ENCODE measurements at regions not wholly inside any gene's neighbourhood (a gene's known extent, or its start where the extent isn't known, plus 50 kb on each side); places are given as distances from the start of the nearest gene placed in this dataset.
A peak's percentile ranks its signal among the peaks of the same experiment; 100 is the strongest.

- H3K4me2 ChIP-seq (ENCODE audit: low read length) = no peak overlapping the region
- no peak overlapping the region for H3K4me3 ChIP-seq (ENCODE audit: low read length)
- no peaks in the 10 kb centered on the region for H3K36me3 ChIP-seq (replicated peaks; ENCODE audit: low read depth, low read length)
- no peak overlapping the region for H3K27ac ChIP-seq (ENCODE audit: low read length)
- no peak overlapping the region for H3K9ac ChIP-seq (ENCODE audit: low read length)
- no peaks in the 10 kb centered on the region for H4K20me1 ChIP-seq (ENCODE audit: insufficient read depth, low read length)
- TF ChIP-seq CTCF (IDR thresholded peaks at IDR 0.05; ENCODE audit: low read depth, low read length) (peak; percentile 37), EZH2phosphoT487 (IDR thresholded peaks at IDR 0.05; ENCODE audit: low read depth) (no peak)
- H3K9me3 ChIP-seq (ENCODE audit: insufficient read depth, low read length) = no peaks in the 10 kb centered on the region
- no peak overlapping the region for H2AFZ ChIP-seq (ENCODE audit: low read depth, low read length)
- no peaks in the 10 kb centered on the region for H3K79me2 ChIP-seq (ENCODE audit: low read length)
- peaks cover 33% of the 10 kb centered on the region for H3K27me3 ChIP-seq (ENCODE audit: low read depth, low read length)
- no peaks in the 10 kb centered on the region for H3K4me1 ChIP-seq (ENCODE audit: low read length)
Observed at GRCh38 chr4:147094238-147094637, 148.6 kb upstream of the TTC29 start.

- Histone ChIP-seq H3K27me3 (ENCODE audit: low read depth, low read length) (peaks cover 40% of the 10 kb centered on the region), H3K79me2 (ENCODE audit: low read length) (no peaks in the 10 kb centered on the region), H3K36me3 (replicated peaks; ENCODE audit: low read depth, low read length) (no peaks in the 10 kb centered on the region), H3K4me2 (ENCODE audit: low read length) (no peak overlapping the region), H3K4me3 (ENCODE audit: low read length) (no peak overlapping the region), H3K9ac (ENCODE audit: low read length) (no peak overlapping the region), H2AFZ (ENCODE audit: low read depth, low read length) (no peak overlapping the region), H3K4me1 (ENCODE audit: low read length) (no peaks in the 10 kb centered on the region), H4K20me1 (ENCODE audit: insufficient read depth, low read length) (no peaks in the 10 kb centered on the region), H3K9me3 (ENCODE audit: insufficient read depth, low read length) (no peaks in the 10 kb centered on the region), H3K27ac (ENCODE audit: low read length) (no peak overlapping the region)
- TF ChIP-seq EZH2phosphoT487 (IDR thresholded peaks at IDR 0.05; ENCODE audit: low read depth) = no peak
- peak; percentile 87 for TF ChIP-seq CTCF (IDR thresholded peaks at IDR 0.05; ENCODE audit: low read depth, low read length)
Observed at GRCh38 chr4:147096667-147097604, 151.3 kb upstream of the TTC29 start.

GRCh38 chr4:147101678-147102077, 156.0 kb upstream of the TTC29 start:
- Histone ChIP-seq H3K4me2 (ENCODE audit: low read length) (no peak overlapping the region), H3K4me3 (ENCODE audit: low read length) (no peak overlapping the region), H3K79me2 (ENCODE audit: low read length) (no peaks in the 10 kb centered on the region), H3K27ac (ENCODE audit: low read length) (no peak overlapping the region), H4K20me1 (ENCODE audit: insufficient read depth, low read length) (no peaks in the 10 kb centered on the region), H3K27me3 (ENCODE audit: low read depth, low read length) (peaks cover 25% of the 10 kb centered on the region), H3K9ac (ENCODE audit: low read length) (no peak overlapping the region), H3K9me3 (ENCODE audit: insufficient read depth, low read length) (no peaks in the 10 kb centered on the region), H2AFZ (ENCODE audit: low read depth, low read length) (no peak overlapping the region), H3K4me1 (ENCODE audit: low read length) (no peaks in the 10 kb centered on the region), H3K36me3 (replicated peaks; ENCODE audit: low read depth, low read length) (no peaks in the 10 kb centered on the region)
- TF ChIP-seq EZH2phosphoT487 (IDR thresholded peaks at IDR 0.05; ENCODE audit: low read depth) = no peak
- no peak for TF ChIP-seq CTCF (IDR thresholded peaks at IDR 0.05; ENCODE audit: low read depth, low read length)

GRCh38 chr4:147102596-147102995, 156.9 kb upstream of the TTC29 start:
- Histone ChIP-seq H3K4me2 (ENCODE audit: low read length) (no peak overlapping the region), H3K27me3 (ENCODE audit: low read depth, low read length) (peaks cover 24% of the 10 kb centered on the region), H3K9ac (ENCODE audit: low read length) (no peak overlapping the region), H3K79me2 (ENCODE audit: low read length) (no peaks in the 10 kb centered on the region), H4K20me1 (ENCODE audit: insufficient read depth, low read length) (no peaks in the 10 kb centered on the region), H3K36me3 (replicated peaks; ENCODE audit: low read depth, low read length) (no peaks in the 10 kb centered on the region), H3K9me3 (ENCODE audit: insufficient read depth, low read length) (no peaks in the 10 kb centered on the region), H3K4me3 (ENCODE audit: low read length) (no peak overlapping the region), H3K4me1 (ENCODE audit: low read length) (no peaks in the 10 kb centered on the region), H2AFZ (ENCODE audit: low read depth, low read length) (no peak overlapping the region), H3K27ac (ENCODE audit: low read length) (no peak overlapping the region)
- TF ChIP-seq EZH2phosphoT487 (IDR thresholded peaks at IDR 0.05; ENCODE audit: low read depth) = no peak
